ENCODE measurements at regions not wholly inside any gene's neighbourhood (a gene's known extent, or its start where the extent isn't known, plus 50 kb on each side); places are given as distances from the start of the nearest gene placed in this dataset.

- no peak for DNase-seq
Measured at GRCh38 chr20:21575981-21576740, 62.3 kb upstream of the NKX2-2 start.

DNA sequence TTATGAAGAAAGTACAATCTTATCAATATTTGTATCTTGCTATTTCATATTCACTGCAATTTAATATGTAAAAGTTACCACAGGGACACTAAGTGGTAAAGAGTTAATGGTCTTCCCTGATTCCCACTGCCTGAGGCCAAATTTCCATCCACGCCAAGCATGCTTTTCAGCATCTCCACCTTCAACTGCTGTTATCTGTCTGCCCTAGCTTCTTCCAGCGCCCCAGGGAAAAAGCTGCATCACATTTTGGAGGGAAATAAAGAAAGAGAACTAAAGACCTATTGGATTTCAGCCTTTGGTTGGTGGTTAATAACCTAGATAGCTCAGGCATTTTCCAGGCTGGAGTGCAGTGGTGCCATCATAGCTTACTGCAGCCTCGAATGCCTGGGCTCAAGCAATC lies 61.3 kb upstream of the NKX2-2 start:
- no peak for DNase-seq

- no peak for DNase-seq
Measured at GRCh38 chr20:21574443-21574842, 60.6 kb upstream of the NKX2-2 start.

- DNase-seq, result no peak
Measured at GRCh38 chr20:21573259-21573658, 59.4 kb upstream of the NKX2-2 start.

GRCh38 chr20:21571841-21572690 lies 58.2 kb upstream of the NKX2-2 start:
- no peak for DNase-seq

DNA sequence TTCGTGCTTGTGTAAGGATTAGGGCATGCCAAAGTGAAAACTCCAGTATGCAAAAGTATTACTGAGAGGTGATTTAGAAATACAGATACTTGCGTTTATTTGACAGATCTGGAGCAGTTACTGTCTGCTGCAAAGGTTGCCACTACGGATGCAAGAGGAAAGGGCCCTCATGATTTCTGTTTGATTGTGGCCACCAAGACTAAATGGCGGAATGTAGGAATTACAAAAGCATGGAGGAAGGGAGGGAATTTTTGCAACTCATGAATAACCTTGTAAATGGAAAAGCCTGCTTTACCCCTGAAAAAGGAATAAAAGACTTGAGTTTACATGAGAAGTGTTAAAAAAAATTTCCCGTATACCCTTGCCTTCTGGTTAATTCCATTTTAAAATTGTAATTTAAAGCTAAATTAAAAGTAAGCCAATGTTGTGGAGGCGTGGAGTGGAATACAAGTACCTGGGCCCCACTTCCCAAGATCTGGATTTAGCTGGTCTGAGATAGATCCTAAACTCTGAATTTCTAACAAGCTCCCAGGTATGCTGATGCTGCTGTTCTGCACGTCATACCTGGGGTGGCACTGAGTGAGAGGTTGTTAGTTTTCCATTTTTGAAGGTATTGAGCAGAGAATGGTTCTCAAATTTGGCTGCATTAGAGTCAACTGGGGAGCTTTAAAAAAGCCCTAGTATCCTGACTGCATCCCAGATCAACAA lies 56.6 kb upstream of the NKX2-2 start:
- DNase-seq, result no peak

DNA sequence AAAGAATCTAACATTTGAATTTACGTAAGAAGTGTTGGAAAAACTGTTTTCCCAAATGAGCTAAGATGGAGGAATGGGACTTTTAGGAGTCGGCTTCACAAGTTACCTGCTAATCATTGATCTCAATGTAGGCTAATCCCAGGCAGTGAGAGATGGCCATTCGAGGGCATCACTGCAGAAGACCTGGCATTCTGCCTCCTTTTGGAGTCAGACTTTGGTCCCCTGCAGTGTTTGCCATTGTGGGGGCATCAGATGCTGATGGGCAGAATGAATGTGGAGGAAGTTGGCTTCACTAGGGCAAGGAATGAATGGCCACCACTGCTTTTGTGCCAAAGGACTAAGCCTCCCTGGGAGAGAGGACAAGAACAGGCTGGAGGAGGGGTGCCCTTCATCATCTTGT lies 55.7 kb upstream of the NKX2-2 start:
- no peak for DNase-seq

GRCh38 chr20:21564127-21564773 lies 50.4 kb upstream of the NKX2-2 start:
- DNase-seq, result no peak
